ENCODE measurements at regions not wholly inside any gene's neighbourhood (a gene's known extent, or its start where the extent isn't known, plus 50 kb on each side); places are given as distances from the start of the nearest gene placed in this dataset.

- TF ChIP-seq EZH2 (IDR thresholded peaks at IDR 0.05; ENCODE audit: borderline replicate concordance, low read depth, low read length, severe bottlenecking), result no peak
- no peak for TF ChIP-seq POLR2AphosphoS5 (IDR thresholded peaks at IDR 0.05; ENCODE audit: insufficient read depth, low read depth, low read length)
- TF ChIP-seq, protein P1, sequence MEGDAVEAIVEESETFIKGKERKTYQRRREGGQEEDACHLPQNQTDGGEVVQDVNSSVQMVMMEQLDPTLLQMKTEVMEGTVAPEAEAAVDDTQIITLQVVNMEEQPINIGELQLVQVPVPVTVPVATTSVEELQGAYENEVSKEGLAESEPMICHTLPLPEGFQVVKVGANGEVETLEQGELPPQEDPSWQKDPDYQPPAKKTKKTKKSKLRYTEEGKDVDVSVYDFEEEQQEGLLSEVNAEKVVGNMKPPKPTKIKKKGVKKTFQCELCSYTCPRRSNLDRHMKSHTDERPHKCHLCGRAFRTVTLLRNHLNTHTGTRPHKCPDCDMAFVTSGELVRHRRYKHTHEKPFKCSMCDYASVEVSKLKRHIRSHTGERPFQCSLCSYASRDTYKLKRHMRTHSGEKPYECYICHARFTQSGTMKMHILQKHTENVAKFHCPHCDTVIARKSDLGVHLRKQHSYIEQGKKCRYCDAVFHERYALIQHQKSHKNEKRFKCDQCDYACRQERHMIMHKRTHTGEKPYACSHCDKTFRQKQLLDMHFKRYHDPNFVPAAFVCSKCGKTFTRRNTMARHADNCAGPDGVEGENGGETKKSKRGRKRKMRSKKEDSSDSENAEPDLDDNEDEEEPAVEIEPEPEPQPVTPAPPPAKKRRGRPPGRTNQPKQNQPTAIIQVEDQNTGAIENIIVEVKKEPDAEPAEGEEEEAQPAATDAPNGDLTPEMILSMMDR (IDR thresholded peaks at IDR 0.05; ENCODE audit: extremely low read depth in 1 of 2, insufficient read depth in 1 of 2, low read depth in 1 of 2, low read length in 2 of 2), result no peak
- no peak for TF ChIP-seq JUN (IDR thresholded peaks at IDR 0.05; ENCODE audit: borderline replicate concordance, insufficient read depth, insufficient read length, low read depth)
- no peak for TF ChIP-seq POLR2A (IDR thresholded peaks at IDR 0.05; ENCODE audit: low read depth, low read length)
- TF ChIP-seq, protein P2, sequence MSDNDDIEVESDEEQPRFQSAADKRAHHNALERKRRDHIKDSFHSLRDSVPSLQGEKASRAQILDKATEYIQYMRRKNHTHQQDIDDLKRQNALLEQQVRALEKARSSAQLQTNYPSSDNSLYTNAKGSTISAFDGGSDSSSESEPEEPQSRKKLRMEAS (IDR thresholded peaks at IDR 0.05; ENCODE audit: insufficient read depth, insufficient read length), result no peak
- no peak for TF ChIP-seq GATA2 (IDR thresholded peaks at IDR 0.05; ENCODE audit: insufficient read depth, insufficient read length, low read depth, low read length)
- no peak for TF ChIP-seq FOS (IDR thresholded peaks at IDR 0.05; ENCODE audit: borderline replicate concordance, insufficient read depth, low read length)
- TF ChIP-seq MYC (IDR thresholded peaks at IDR 0.05; ENCODE audit: low read depth, low read length), result no peak
These were observed 140.7 kb downstream of the MTPAP start for GRCh38 chr10:30208330-30208729.

All from endothelial cell of umbilical vein (primary cell).